Natural killer cell (primary cell): ENCODE measurements at regions not wholly inside any gene's neighbourhood (a gene's known extent, or its start where the extent isn't known, plus 50 kb on each side); places are given as distances from the start of the nearest gene placed in this dataset.

Source experiments
- ATAC-seq, 3 donors: fragments of 150-1000 bp in 2 of 3; fragments of 200-7000 bp in 1 of 3; cut with Tn5 transposase; 1 replicate in 1 of 3; 2 replicates in 2 of 3; pipeline ENCODE4 v1.10.0; 2021; ENCODE audit warnings: mild to moderate bottlenecking in 2 of 3, moderate library complexity in 2 of 3
- DNase-seq, 2 donors: peaks; one replicate each; pipeline versions ENCODE4 v3.0.0 to v3.0.0-alpha.2; 2013 to 2021; ENCODE audit warnings: mixed read lengths in 1 of 2
- H3K27ac ChIP-seq: one replicate; pipeline ENCODE4 v1.5.1; 2013; ENCODE audit warnings: mild to moderate bottlenecking, low read length
- H3K27me3 ChIP-seq: one replicate; pipeline ENCODE4 v1.6.1; 2013; ENCODE audit warnings: low read length; ENCODE audit not compliant: control insufficient read depth, insufficient read depth
- H3K36me3 ChIP-seq: one replicate; pipeline ENCODE4 v1.6.1; 2013; ENCODE audit warnings: low read length; ENCODE audit not compliant: control insufficient read depth, insufficient read depth
- H3K4me1 ChIP-seq: one replicate; pipeline ENCODE4 v1.6.1; 2013; ENCODE audit warnings: low read length; ENCODE audit not compliant: control insufficient read depth, insufficient read depth
- H3K4me3 ChIP-seq: one replicate; pipeline ENCODE4 v1.5.1; 2013; ENCODE audit warnings: low read length
- H3K9me3 ChIP-seq: one replicate; pipeline ENCODE4 v1.6.1; 2013; ENCODE audit warnings: low read length; ENCODE audit not compliant: control insufficient read depth, insufficient read depth
- H3K27ac Mint-ChIP-seq, 2 donors: one replicate each; pipeline ENCODE4 v1.8.0; 2022; ENCODE audit warnings: mild to moderate bottlenecking in 2 of 2, mixed read lengths in 2 of 2, moderate library complexity in 1 of 2
- H3K27me3 Mint-ChIP-seq, 2 donors: one replicate each; pipeline ENCODE4 v1.8.0; 2022; ENCODE audit warnings: low read depth in 2 of 2, mixed read lengths in 2 of 2
- H3K36me3 Mint-ChIP-seq: one replicate; pipeline ENCODE4 v1.8.0; 2022; ENCODE audit warnings: mixed read lengths
- H3K4me1 Mint-ChIP-seq, 2 donors: one replicate each; pipeline ENCODE4 v1.8.0; 2022; ENCODE audit warnings: mixed read lengths in 2 of 2
- H3K4me3 Mint-ChIP-seq: one replicate; pipeline ENCODE4 v1.8.0; 2022; ENCODE audit warnings: mild to moderate bottlenecking, moderate library complexity, mixed read lengths
- H3K9me3 Mint-ChIP-seq, 2 donors: one replicate each; pipeline ENCODE4 v1.8.0; 2022; ENCODE audit warnings: mixed read lengths in 2 of 2
- WGBS: methylation state at CpG from one replicate; pipeline ENCODE4 v1.1.7; 2013; ENCODE audit warnings: missing lambda C conversion rate; ENCODE audit not compliant: insufficient coverage; 5-methylcytosine and 5-hydroxymethylcytosine counted together
- intact Hi-C: fragments of 100-400 bp; cut with micrococcal nuclease; formaldehyde crosslinking; loops from one replicate; pipeline ENCODE4 v1.14.2; 2022
- TF ChIP-seq, protein P1 (sequence below): fragments of 200-600 bp; IDR thresholded peaks from one replicate; pipeline ENCODE4 v1.8.0; 2022; ENCODE audit warnings: antibody characterized with exemption

DNA sequence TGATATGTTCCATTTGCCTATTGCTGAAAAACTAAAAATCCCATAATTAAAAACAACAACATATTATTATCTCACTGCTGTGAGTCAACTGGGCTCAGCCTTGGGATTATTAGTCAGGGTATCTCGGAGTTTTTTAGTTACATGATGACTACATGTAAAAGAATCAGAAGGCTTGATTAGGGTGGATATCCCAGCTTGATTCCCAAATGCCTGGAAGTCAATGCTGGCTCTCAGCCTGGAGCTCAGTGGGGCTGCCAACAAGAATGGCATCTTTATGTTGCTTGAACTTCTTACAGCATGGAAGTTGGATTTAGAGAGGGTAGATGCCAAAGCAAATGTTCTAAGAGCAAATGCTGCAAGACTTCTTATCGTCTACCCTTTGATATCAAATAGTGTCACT lies 278.5 kb downstream of the PLOD2 start:
- TF ChIP-seq, protein P1, sequence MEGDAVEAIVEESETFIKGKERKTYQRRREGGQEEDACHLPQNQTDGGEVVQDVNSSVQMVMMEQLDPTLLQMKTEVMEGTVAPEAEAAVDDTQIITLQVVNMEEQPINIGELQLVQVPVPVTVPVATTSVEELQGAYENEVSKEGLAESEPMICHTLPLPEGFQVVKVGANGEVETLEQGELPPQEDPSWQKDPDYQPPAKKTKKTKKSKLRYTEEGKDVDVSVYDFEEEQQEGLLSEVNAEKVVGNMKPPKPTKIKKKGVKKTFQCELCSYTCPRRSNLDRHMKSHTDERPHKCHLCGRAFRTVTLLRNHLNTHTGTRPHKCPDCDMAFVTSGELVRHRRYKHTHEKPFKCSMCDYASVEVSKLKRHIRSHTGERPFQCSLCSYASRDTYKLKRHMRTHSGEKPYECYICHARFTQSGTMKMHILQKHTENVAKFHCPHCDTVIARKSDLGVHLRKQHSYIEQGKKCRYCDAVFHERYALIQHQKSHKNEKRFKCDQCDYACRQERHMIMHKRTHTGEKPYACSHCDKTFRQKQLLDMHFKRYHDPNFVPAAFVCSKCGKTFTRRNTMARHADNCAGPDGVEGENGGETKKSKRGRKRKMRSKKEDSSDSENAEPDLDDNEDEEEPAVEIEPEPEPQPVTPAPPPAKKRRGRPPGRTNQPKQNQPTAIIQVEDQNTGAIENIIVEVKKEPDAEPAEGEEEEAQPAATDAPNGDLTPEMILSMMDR = no peak
- intact Hi-C loops = no loop called here
- H3K4me3 ChIP-seq = no peak overlapping the region
- 79% methylated on average over 2 of the region's 2 CpGs for WGBS
- Mint-ChIP-seq H3K36me3 (no peaks in the 10 kb centered on the region), H3K9me3 (peaks cover 12 to 19% of the 10 kb centered on the region in 2 donors), H3K4me3 (no peak overlapping the region), H3K27ac (no peak overlapping the region), H3K4me1 (no peaks in the 10 kb centered on the region), H3K27me3 (no peaks in the 10 kb centered on the region)
- no peak overlapping the region for H3K27ac ChIP-seq
- DNase-seq = no peak
- no peak for ATAC-seq
- peaks cover 4% of the 10 kb centered on the region for H3K9me3 ChIP-seq
- no peaks in the 10 kb centered on the region for H3K27me3 ChIP-seq
- H3K36me3 ChIP-seq = no peaks in the 10 kb centered on the region
- H3K4me1 ChIP-seq = no peaks in the 10 kb centered on the region

DNA sequence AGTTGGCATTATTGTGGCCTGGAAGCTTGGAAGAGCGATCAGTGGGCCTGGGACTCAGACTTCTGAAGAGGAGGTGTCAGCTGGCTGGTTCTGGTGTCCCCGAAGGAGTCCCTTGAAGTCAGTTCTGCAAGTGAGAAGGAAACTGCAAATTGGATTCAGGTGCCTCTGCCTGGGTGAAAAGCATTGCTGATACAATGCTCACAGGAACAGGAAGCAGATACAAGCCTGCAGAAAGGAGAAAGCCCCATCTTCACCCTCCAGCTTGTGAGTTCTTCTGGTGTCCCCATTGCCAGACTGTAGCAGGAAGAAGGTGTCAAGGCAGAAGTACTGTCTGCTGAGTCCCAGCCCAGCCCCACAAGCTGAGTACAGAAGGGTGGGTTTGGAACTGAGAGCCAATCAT lies 271.3 kb downstream of the PLOD2 start:
- Histone ChIP-seq H3K27ac (no peak overlapping the region), H3K36me3 (no peaks in the 10 kb centered on the region), H3K9me3 (no peaks in the 10 kb centered on the region), H3K27me3 (no peaks in the 10 kb centered on the region), H3K4me3 (no peak overlapping the region), H3K4me1 (no peaks in the 10 kb centered on the region)
- 41% methylated on average over 2 of the region's 2 CpGs for WGBS
- no peak for DNase-seq
- intact Hi-C loops = no loop called here
- ATAC-seq = no peak
- Mint-ChIP-seq H3K4me1 (no peaks in the 10 kb centered on the region), H3K9me3 (peaks cover 7 to 20% of the 10 kb centered on the region in 2 donors), H3K36me3 (no peaks in the 10 kb centered on the region), H3K27ac (no peak overlapping the region), H3K4me3 (no peak overlapping the region), H3K27me3 (no peaks in the 10 kb centered on the region)
- TF ChIP-seq, protein P1 = no peak

DNA sequence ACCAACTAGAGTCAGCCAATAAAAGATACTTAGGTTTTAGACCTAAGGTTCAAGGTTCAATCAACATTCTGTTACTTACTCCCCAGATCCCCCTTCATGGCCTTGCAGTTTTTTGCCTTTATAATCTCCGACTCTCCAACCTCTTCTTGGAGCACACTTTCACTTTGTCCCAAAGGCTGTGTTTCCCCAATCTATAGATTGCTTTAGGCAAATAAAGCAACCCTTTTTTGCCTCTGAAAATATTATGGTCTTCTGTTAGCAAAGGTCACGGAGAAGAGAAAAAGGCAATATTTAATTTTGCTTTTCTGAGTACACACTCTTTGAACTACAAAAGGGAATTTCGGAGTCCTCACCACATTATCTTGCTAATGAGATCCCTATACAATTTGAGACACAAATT lies 268.1 kb downstream of the PLOD2 start:
- no peak for ATAC-seq
- intact Hi-C loops = no loop called here
- no peak for DNase-seq

DNA sequence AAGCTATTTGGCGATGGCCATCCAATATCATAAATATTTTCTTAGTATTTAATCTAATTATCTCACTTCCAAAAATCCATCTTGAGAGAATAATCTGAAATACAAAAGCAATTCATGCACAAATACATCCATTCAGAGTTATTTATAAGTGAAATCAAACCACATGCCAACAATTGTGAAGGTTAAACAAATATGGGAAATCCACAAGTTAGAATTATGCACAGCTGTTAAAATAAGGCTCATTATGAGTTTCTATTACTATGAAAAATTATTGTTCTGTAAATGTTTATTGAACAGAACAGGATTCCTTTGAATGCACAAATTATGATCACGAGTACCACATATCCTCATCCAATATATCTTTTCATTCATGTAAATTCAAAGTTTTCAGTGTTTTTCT lies 267.7 kb downstream of the PLOD2 start:
- no peaks in the 10 kb centered on the region for H3K4me1 Mint-ChIP-seq
- H3K9me3 ChIP-seq = no peaks in the 10 kb centered on the region
- peaks cover 13 to 24% of the 10 kb centered on the region in 2 donors for H3K9me3 Mint-ChIP-seq
- no peaks in the 10 kb centered on the region for H3K36me3 Mint-ChIP-seq
- intact Hi-C loops = no loop called here
- H3K27ac Mint-ChIP-seq = no peak overlapping the region
- no peak for DNase-seq
- H3K4me3 Mint-ChIP-seq = no peak overlapping the region
- H3K4me1 ChIP-seq = no peaks in the 10 kb centered on the region
- no peak overlapping the region for H3K4me3 ChIP-seq
- no peaks in the 10 kb centered on the region for H3K27me3 Mint-ChIP-seq
- WGBS = no CpG with 5 or more reads among the region's 2 CpGs
- no peak for ATAC-seq
- TF ChIP-seq, protein P1 = no peak
- no peaks in the 10 kb centered on the region for H3K27me3 ChIP-seq
- no peak overlapping the region for H3K27ac ChIP-seq
- no peaks in the 10 kb centered on the region for H3K36me3 ChIP-seq

More for the DNA sequence above, 268.1 kb downstream of the PLOD2 start:
- Histone ChIP-seq H3K27ac (no peak overlapping the region), H3K27me3 (no peaks in the 10 kb centered on the region), H3K4me1 (no peaks in the 10 kb centered on the region), H3K36me3 (no peaks in the 10 kb centered on the region), H3K9me3 (no peaks in the 10 kb centered on the region), H3K4me3 (no peak overlapping the region)
- 71% methylated on average over 3 of the region's 3 CpGs for WGBS
- H3K9me3 Mint-ChIP-seq = peaks cover 13 to 24% of the 10 kb centered on the region in 2 donors
- H3K4me3 Mint-ChIP-seq = no peak overlapping the region
- H3K36me3 Mint-ChIP-seq = no peaks in the 10 kb centered on the region
- no peaks in the 10 kb centered on the region for H3K27me3 Mint-ChIP-seq
- TF ChIP-seq, protein P1 = no peak
- H3K27ac Mint-ChIP-seq = no peak overlapping the region
- no peaks in the 10 kb centered on the region for H3K4me1 Mint-ChIP-seq
